ENCODE measurements at regions not wholly inside any gene's neighbourhood (a gene's known extent, or its start where the extent isn't known, plus 50 kb on each side); places are given as distances from the start of the nearest gene placed in this dataset.

- H3K4me3 ChIP-seq = no peak overlapping the region
- no peak overlapping the region for H3K27ac ChIP-seq
- TF ChIP-seq CTCF (IDR thresholded peaks at IDR 0.05) = no peak
- no peak for DNase-seq (ENCODE audit: low spot score)
Measured at GRCh38 chr10:89861584-89862301, 160.4 kb downstream of the KIF20B start.

- no peak overlapping the region for H3K4me3 ChIP-seq
- H3K27ac ChIP-seq = no peak overlapping the region
- TF ChIP-seq CTCF (IDR thresholded peaks at IDR 0.05) = no peak
- no peak for DNase-seq (ENCODE audit: low spot score)
Measured at GRCh38 chr10:89867964-89868363, 166.6 kb downstream of the KIF20B start.

GRCh38 chr10:89869180-89869579, 167.8 kb downstream of the KIF20B start:
- no peak overlapping the region for H3K27ac ChIP-seq
- H3K4me3 ChIP-seq = no peak overlapping the region
- no peak for DNase-seq (ENCODE audit: low spot score)
- no peak for TF ChIP-seq CTCF (IDR thresholded peaks at IDR 0.05)

GRCh38 chr10:89869592-89870156, 168.3 kb downstream of the KIF20B start:
- H3K27ac ChIP-seq = no peak overlapping the region
- no peak for DNase-seq (ENCODE audit: low spot score)
- TF ChIP-seq CTCF (IDR thresholded peaks at IDR 0.05) = no peak
- H3K4me3 ChIP-seq = no peak overlapping the region

- no peak for TF ChIP-seq CTCF (IDR thresholded peaks at IDR 0.05)
- no peak overlapping the region for H3K27ac ChIP-seq
Measured at GRCh38 chr10:89870936-89871335, 169.5 kb downstream of the KIF20B start.

GRCh38 chr10:89873055-89873454, 171.7 kb downstream of the KIF20B start:
- DNase-seq (ENCODE audit: low spot score) = no peak
- no peak overlapping the region for H3K27ac ChIP-seq
- H3K4me3 ChIP-seq = no peak overlapping the region
- TF ChIP-seq CTCF (IDR thresholded peaks at IDR 0.05) = no peak

More at GRCh38 chr10:89870936-89871335, 169.5 kb downstream of the KIF20B start:
- H3K4me3 ChIP-seq = no peak overlapping the region
- no peak for DNase-seq (ENCODE audit: low spot score)

- no peak for DNase-seq (ENCODE audit: low spot score)
- H3K27ac ChIP-seq = no peak overlapping the region
- TF ChIP-seq CTCF (IDR thresholded peaks at IDR 0.05) = no peak
- H3K4me3 ChIP-seq = no peak overlapping the region
Measured at GRCh38 chr10:89875557-89875956, 174.2 kb downstream of the KIF20B start.
